ENCODE measurements at regions not wholly inside any gene's neighbourhood (a gene's known extent, or its start where the extent isn't known, plus 50 kb on each side); places are given as distances from the start of the nearest gene placed in this dataset.
"Not testable (repeated sequence)": the region's sequence is repeated elsewhere in the genome, so short reads cannot be mapped to it uniquely, and the experiment has no call there.

DNA sequence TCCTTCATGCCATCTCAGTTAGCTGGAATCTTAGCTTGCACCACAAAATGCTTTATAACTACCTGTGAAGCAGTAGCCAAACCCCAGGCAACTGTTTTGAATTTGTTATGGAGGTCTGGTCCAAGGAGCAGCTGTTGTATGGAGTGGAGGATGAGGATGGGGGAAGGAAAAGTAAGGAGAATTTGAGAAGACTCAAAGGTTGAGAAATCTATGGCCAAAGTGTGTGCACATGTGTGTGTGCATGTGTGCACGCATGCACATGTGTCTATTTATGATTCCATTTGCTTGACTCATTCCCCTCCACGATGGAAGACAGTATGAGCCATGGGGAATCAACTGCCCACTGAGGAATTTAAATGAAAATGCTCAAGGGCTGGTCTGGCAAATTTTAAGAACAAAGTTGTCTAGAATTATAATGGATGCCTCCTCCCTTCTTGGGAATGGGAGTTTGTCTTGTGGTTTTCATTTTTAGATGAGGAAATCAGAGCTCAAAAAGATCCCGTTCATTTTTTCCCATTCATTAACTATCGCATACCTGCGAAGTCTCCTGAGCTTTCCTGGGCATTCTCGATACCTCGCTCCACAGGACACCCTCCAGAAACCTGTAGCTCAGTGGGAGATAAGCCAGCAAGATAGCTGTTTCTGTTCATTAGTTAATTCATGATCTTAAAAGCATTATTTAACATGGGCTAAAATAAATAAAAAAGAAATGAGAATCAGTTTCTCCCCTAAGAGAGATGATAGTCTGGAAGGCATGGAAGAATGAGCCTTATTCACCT is 152.3 kb upstream of the NEDD9 start:
- DNase-seq (ENCODE audit: low read depth): peak; percentile 54

GRCh38 chr6:11381801-11382513 is 149.5 kb upstream of the NEDD9 start:
- DNase-seq (ENCODE audit: low read depth): no peak

GRCh38 chr6:11380969-11381744 is 148.7 kb upstream of the NEDD9 start:
- peak; percentile 30 for DNase-seq (ENCODE audit: low read depth)

- no peak for DNase-seq (ENCODE audit: low read depth)
These were observed 148.1 kb upstream of the NEDD9 start for GRCh38 chr6:11380549-11380948.

DNA sequence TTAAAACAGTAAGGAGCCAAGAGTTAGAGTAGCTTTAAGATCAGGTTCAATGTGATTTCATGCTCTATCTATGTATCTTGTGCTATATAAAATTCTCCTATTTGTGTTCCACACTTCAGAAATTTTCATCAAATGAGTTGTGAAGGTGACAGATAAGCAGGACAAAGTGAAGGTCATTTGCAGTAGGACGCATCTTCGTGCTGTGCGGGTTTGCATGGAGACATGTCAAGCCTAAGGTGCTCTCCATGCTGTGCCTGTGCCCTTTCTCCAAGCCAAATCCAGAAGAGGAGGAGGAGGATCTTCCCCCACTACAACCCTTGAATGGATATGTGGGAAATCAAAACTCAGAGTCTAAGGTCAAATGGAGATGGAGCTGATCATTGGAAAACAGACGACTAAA is 147.3 kb upstream of the NEDD9 start:
- no peak for DNase-seq (ENCODE audit: low read depth)

DNA sequence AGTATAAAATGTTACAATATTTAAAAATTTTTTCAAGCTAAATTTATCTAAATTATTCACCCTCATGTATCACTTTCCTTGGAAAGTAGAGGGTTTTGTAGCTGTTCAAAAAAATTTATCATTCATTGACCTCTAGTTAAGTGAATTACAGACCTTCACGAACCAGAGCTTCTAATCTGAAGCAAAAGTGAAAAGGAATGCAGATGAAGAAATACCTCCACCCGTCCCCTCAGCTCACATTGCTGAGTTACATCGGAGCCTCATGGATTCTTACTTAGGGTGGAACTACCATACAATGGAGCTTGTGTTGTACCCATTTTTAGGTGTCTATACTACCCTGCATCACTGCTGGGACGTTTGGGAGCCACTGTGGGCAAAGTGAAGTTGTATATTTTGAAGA is 146.2 kb upstream of the NEDD9 start:
- no peak for DNase-seq (ENCODE audit: low read depth)

DNA sequence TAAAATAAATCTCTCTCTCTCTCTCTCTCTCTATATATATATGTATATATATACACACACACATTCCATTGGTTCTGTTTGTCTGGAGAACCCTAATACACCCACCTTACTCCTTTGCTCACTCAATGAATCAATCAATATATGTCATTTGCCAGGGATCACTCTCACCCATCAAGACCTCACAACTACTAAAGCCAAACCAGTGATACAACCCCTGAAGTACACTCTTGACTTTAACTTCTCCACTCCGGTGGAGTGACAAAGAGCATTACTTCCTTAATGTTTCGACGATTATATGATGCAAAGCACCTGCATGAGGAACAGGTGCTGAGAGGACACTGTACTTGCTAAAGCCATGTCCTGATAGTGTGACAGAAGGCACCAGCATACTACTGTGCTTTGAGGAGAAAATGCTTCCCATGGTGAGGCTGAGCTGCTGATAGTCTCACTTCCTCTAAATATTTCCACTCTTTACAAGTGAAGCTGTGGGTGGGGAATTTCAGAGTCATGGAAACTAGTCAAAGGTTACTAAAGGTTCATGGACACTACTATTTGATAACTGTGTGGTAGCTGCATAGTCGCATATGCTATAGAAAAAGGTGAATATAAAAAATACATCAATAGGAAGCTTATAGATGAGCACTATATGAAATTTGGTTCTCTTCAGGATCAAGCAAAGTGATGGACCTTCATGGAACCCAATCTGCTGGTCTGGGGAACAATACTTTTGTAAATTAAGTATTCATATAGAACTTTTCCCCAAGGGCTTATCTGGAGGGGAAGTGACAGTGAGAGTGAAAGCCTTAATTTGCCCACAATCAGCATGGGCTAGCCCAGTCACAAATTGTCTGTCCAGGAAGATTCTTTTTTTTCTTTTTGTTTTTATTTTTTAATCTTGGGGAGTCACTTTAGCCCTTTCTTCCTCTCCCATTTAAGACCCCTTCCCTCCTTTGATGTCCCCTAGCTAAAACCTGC is 141.9 kb upstream of the NEDD9 start:
- no peak for DNase-seq (ENCODE audit: low read depth)

GRCh38 chr6:11373208-11373607 is 140.7 kb upstream of the NEDD9 start:
- DNase-seq (ENCODE audit: low read depth): no peak

DNA sequence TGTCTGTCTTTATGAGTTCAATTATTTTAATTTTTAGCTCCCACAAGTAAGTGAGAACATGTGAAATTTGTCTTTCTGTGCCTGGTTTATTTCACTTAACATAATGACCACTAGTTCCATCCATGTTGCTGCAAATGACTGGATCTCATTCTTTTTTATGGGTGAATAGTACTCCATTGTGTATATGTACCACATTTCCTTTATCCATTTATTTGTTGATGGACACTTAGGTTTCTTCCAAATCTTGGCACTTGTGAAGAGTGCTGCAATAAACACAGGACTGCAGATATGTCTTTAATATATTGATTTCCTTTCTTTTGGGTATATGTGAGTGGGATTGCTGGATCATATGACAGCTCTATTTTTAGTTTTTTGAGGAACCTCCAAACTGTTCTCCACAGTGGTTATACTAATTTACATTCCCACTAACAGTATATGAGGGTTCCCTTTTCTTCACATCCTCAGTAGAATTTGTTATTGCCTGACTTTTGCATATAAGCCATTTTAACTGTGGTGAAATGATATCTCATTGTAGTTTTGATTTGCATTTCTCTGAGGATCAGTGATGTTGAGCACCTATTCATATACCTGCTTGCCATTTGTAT is 139.8 kb upstream of the NEDD9 start:
- not testable (repeated sequence) for DNase-seq (ENCODE audit: low read depth)

DNA sequence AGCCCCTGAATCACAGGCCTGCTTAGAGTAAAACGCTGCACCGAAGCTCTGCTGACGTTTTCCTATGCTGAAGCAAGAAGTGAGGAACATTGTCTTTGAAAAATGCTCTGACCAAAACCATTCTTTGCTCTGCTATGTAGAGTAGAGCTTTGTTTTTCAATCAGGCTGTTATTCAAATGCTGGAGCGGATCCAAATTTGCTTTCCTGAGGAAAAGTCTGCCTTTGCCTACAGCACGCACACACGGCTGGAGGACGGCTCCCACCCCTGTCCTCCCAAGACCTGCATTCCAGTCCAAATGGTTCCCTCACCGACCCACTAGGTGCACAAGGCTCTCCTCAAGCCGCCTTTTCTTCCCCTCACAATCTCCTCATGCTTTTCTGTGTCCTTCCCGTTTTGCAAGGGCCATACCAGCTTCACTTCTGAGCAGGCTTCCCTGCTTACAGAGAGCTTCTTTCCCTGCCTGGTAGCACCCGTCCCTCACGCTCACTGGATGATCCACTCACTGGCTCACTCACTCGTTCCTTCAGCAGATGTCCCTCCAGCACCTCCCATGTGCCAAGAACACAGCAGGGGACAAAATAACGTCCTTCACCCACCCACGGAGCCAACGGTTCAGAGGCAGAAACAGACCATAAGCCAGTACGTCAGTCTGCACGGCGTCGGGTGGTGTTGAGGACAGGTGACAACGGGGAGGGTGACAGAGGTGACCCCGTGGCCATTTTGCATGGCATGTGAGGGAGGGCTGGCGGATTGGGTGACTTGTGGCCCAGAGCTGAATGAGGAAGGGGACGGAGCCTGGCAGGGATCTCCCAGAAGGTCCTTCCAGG is 137.9 kb upstream of the NEDD9 start:
- no peak for DNase-seq (ENCODE audit: low read depth)

GRCh38 chr6:11368760-11369159 is 136.3 kb upstream of the NEDD9 start:
- DNase-seq (ENCODE audit: low read depth): peak; percentile 68

DNA sequence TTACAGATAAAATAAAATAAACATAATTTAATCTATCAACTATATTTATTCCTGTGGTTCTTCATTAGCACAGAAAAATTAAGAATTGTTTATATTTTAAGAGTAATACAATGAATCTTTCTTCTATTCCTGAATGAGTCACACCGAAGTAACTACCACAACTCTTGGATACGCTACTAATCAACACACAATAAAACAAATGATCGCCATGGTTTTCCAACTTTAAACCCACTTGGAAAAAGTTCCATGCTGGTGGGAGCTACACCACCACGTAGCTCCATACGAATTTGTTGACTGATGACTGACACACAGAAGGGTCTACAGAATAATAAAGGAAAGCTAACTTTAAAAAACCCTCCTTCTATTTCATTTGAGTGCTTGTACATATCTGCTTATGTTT is 135.8 kb upstream of the NEDD9 start:
- DNase-seq (ENCODE audit: low read depth): no peak

GRCh38 chr6:11367638-11368199 is 135.3 kb upstream of the NEDD9 start:
- no peak for DNase-seq (ENCODE audit: low read depth)

- peak; percentile 38 for DNase-seq (ENCODE audit: low read depth)
These were observed 134.6 kb upstream of the NEDD9 start for GRCh38 chr6:11366934-11367637.

GRCh38 chr6:11366183-11366933 is 133.9 kb upstream of the NEDD9 start:
- DNase-seq (ENCODE audit: low read depth): no peak

- DNase-seq (ENCODE audit: low read depth): no peak
These were observed 132.5 kb upstream of the NEDD9 start for GRCh38 chr6:11364971-11365397.

DNA sequence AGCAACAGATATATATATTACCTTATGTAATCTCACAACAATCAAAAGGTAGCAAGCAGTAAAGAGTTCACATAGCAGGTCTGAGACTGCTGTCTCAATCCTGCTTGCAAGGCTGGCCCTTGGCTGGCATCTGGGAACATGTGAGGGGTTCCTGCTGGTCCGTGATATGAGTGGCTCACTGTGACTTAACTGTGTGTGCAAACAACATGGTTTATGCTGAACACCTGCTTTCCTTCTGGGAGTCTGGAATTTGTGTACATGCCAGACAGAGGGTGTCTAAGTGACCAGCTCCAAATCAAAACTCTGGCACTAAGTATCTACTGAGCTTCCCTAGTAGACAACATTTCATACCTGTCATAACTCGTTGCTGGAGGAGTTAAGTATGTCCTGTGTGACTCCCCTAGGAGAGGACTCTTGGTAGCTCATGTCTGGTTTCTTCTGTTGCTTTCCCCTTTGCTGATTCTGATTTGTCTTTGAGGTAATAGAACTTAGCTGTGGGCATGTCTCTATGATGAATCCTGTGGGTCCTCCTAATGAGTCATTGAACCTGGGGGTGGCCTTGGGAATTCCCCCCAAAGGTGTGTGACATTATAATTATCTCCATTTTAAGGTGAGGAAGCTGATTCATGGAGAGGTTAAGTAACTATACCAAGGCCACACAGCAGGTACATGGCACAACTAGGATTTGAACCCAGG is 131.6 kb upstream of the NEDD9 start:
- DNase-seq (ENCODE audit: low read depth): no peak

- no peak for DNase-seq (ENCODE audit: low read depth)
These were observed 130.1 kb upstream of the NEDD9 start for GRCh38 chr6:11362564-11362963.
